ENCODE measurements at regions not wholly inside any gene's neighbourhood (a gene's known extent, or its start where the extent isn't known, plus 50 kb on each side); places are given as distances from the start of the nearest gene placed in this dataset.
"Not testable (repeated sequence)": the region's sequence is repeated elsewhere in the genome, so short reads cannot be mapped to it uniquely, and the experiment has no call there.

DNA sequence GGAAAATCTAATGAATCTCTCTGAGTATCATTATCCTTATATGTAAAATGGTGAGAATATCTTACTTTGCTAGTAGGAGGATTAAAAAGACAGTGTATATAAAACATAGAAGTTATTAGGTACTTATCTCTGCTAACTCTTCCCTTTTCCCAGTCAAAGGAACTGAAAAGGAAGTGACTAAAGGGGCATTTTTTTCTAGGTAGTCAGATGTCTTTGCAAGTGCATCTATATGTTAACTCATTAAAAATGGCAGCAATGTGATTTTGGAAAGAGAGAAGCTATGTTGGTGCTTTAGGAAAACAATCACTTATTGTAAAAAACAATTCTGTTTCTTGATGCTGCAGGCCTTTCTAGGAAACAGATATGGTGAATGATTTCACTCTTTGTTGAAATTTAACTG is 180.9 kb downstream of the SAMD5 start:
- peaks cover 5% of the 10 kb centered on the region for H3K4me1 Mint-ChIP-seq
- TF ChIP-seq, protein P1, sequence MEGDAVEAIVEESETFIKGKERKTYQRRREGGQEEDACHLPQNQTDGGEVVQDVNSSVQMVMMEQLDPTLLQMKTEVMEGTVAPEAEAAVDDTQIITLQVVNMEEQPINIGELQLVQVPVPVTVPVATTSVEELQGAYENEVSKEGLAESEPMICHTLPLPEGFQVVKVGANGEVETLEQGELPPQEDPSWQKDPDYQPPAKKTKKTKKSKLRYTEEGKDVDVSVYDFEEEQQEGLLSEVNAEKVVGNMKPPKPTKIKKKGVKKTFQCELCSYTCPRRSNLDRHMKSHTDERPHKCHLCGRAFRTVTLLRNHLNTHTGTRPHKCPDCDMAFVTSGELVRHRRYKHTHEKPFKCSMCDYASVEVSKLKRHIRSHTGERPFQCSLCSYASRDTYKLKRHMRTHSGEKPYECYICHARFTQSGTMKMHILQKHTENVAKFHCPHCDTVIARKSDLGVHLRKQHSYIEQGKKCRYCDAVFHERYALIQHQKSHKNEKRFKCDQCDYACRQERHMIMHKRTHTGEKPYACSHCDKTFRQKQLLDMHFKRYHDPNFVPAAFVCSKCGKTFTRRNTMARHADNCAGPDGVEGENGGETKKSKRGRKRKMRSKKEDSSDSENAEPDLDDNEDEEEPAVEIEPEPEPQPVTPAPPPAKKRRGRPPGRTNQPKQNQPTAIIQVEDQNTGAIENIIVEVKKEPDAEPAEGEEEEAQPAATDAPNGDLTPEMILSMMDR (IDR thresholded peaks at IDR 0.05; ENCODE audit: unreplicated experiment in 3 of 3): no peak
- no peaks in the 10 kb centered on the region for H3K9me3 Mint-ChIP-seq

GRCh38 chr6:147691446-147691845 is 183.0 kb downstream of the SAMD5 start:
- TF ChIP-seq, protein P1 (IDR thresholded peaks at IDR 0.05; ENCODE audit: unreplicated experiment in 3 of 3): no peak
- Mint-ChIP-seq H3K9me3 (no peaks in the 10 kb centered on the region), H3K36me3 (ENCODE audit: low read depth) (no peaks in the 10 kb centered on the region), H3K4me3 (no peak overlapping the region), H3K27ac (no peak overlapping the region), H3K4me1 (peaks cover 5% of the 10 kb centered on the region), H3K27me3 (ENCODE audit: low read depth) (no peaks in the 10 kb centered on the region)

More for the DNA sequence above, 180.9 kb downstream of the SAMD5 start:
- no peak overlapping the region for H3K4me3 Mint-ChIP-seq
- H3K27ac Mint-ChIP-seq: no peak overlapping the region
- no peaks in the 10 kb centered on the region for H3K27me3 Mint-ChIP-seq (ENCODE audit: low read depth)
- no peaks in the 10 kb centered on the region for H3K36me3 Mint-ChIP-seq (ENCODE audit: low read depth)

DNA sequence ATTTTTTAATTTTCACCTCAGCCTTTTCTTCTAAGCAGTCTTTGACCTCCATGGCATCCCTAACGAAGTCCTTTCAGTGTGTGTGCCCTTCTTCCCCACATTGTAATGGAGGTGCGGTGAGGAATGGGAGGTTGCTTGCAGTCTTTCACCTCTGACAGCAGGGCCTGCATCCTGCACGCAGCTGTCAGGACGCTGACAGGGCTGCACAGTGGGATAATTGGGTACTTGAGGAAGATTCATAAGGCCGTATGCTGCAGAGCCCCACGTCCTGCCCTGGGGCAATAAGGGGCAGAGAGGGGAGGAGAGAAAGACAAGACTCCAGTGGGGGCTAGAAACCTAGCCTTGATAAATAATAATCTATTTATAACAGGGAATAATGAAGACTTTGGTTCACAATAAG is 184.7 kb downstream of the SAMD5 start:
- H3K27ac Mint-ChIP-seq: no peak overlapping the region
- no peak overlapping the region for H3K4me3 Mint-ChIP-seq
- H3K36me3 Mint-ChIP-seq (ENCODE audit: low read depth): no peaks in the 10 kb centered on the region
- peaks cover 5% of the 10 kb centered on the region for H3K4me1 Mint-ChIP-seq
- TF ChIP-seq, protein P1 (IDR thresholded peaks at IDR 0.05; ENCODE audit: unreplicated experiment in 3 of 3): no peak
- no peaks in the 10 kb centered on the region for H3K27me3 Mint-ChIP-seq (ENCODE audit: low read depth)
- no peaks in the 10 kb centered on the region for H3K9me3 Mint-ChIP-seq

DNA sequence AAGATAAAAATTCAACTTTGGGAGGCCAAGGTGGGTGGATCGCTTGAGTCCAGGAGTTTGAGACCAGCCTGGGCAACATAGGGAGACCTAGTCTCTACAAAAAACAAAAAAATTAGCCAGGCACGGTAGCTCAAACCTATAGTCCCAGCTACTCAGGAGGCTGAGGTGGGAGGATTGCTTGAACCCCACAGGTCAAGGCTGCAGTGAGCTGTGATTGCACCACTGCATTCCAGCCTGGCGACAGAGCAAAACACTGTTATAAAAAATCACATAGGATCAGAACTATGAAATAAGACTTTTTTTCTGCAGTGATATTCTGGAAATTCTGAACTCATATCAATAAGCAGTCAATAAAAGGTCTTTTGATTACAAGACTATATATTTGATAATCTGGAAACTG is 186.1 kb downstream of the SAMD5 start:
- not testable (repeated sequence) for H3K27ac Mint-ChIP-seq; H3K9me3 Mint-ChIP-seq; H3K4me1 Mint-ChIP-seq; H3K27me3 Mint-ChIP-seq (ENCODE audit: low read depth); H3K36me3 Mint-ChIP-seq (ENCODE audit: low read depth); H3K4me3 Mint-ChIP-seq

GRCh38 chr6:147695819-147696218 is 187.3 kb downstream of the SAMD5 start:
- no peaks in the 10 kb centered on the region for H3K9me3 Mint-ChIP-seq
- no peak overlapping the region for H3K27ac Mint-ChIP-seq
- H3K4me3 Mint-ChIP-seq: no peak overlapping the region
- H3K36me3 Mint-ChIP-seq (ENCODE audit: low read depth): no peaks in the 10 kb centered on the region
- TF ChIP-seq, protein P1 (IDR thresholded peaks at IDR 0.05; ENCODE audit: unreplicated experiment in 3 of 3): no peak
- H3K4me1 Mint-ChIP-seq: peaks cover 21% of the 10 kb centered on the region
- no peaks in the 10 kb centered on the region for H3K27me3 Mint-ChIP-seq (ENCODE audit: low read depth)

- TF ChIP-seq, protein P1 (IDR thresholded peaks at IDR 0.05; ENCODE audit: unreplicated experiment in 3 of 3): no peak
- no peak overlapping the region for H3K27ac Mint-ChIP-seq
- H3K9me3 Mint-ChIP-seq: no peaks in the 10 kb centered on the region
- no peak overlapping the region for H3K4me3 Mint-ChIP-seq
- H3K36me3 Mint-ChIP-seq (ENCODE audit: low read depth): no peaks in the 10 kb centered on the region
- H3K27me3 Mint-ChIP-seq (ENCODE audit: low read depth): no peaks in the 10 kb centered on the region
- peaks cover 18% of the 10 kb centered on the region for H3K4me1 Mint-ChIP-seq
Measured at GRCh38 chr6:147699140-147699539, 190.7 kb downstream of the SAMD5 start.
